ENCODE measurements at regions not wholly inside any gene's neighbourhood (a gene's known extent, or its start where the extent isn't known, plus 50 kb on each side); places are given as distances from the start of the nearest gene placed in this dataset.

DNA sequence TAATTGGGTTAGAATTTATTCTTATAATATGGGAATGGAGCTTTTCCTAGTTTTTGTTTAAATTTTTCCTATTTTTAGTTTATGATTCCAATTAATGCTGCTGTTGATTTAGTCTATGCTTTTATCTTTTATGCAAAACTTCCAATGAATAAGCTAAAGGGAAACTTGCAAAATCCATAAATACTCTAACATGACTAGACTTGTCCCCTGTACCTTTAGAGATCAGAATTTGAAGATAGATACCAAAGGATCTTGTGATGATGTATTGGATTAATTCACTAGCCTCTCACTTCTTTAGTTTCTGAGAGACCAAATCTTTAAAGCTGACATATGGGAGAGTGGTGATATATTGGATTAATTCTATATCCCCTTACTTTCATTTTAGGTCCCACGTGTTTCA is 306.6 kb upstream of the PRMT6 start:
- TF ChIP-seq POLR2AphosphoS5 (IDR thresholded peaks at IDR 0.05; ENCODE audit: low read depth, low read length) (no peak), FOXP2 (optimal IDR thresholded peaks at IDR 0.05; ENCODE audit: borderline replicate concordance, extremely low read depth, extremely low read length, insufficient read depth) (no peak), TAF1 (IDR thresholded peaks at IDR 0.05; ENCODE audit: borderline replicate concordance, insufficient read depth, low read length) (no peak), SIN3A (IDR thresholded peaks at IDR 0.05; ENCODE audit: borderline replicate concordance, insufficient read depth, low read length) (no peak)
- TF ChIP-seq, protein P1, sequence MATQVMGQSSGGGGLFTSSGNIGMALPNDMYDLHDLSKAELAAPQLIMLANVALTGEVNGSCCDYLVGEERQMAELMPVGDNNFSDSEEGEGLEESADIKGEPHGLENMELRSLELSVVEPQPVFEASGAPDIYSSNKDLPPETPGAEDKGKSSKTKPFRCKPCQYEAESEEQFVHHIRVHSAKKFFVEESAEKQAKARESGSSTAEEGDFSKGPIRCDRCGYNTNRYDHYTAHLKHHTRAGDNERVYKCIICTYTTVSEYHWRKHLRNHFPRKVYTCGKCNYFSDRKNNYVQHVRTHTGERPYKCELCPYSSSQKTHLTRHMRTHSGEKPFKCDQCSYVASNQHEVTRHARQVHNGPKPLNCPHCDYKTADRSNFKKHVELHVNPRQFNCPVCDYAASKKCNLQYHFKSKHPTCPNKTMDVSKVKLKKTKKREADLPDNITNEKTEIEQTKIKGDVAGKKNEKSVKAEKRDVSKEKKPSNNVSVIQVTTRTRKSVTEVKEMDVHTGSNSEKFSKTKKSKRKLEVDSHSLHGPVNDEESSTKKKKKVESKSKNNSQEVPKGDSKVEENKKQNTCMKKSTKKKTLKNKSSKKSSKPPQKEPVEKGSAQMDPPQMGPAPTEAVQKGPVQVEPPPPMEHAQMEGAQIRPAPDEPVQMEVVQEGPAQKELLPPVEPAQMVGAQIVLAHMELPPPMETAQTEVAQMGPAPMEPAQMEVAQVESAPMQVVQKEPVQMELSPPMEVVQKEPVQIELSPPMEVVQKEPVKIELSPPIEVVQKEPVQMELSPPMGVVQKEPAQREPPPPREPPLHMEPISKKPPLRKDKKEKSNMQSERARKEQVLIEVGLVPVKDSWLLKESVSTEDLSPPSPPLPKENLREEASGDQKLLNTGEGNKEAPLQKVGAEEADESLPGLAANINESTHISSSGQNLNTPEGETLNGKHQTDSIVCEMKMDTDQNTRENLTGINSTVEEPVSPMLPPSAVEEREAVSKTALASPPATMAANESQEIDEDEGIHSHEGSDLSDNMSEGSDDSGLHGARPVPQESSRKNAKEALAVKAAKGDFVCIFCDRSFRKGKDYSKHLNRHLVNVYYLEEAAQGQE (IDR thresholded peaks at IDR 0.05; ENCODE audit: insufficient read depth in 1 of 2, low read depth in 2 of 2, low read length in 2 of 2) = no peak

DNA sequence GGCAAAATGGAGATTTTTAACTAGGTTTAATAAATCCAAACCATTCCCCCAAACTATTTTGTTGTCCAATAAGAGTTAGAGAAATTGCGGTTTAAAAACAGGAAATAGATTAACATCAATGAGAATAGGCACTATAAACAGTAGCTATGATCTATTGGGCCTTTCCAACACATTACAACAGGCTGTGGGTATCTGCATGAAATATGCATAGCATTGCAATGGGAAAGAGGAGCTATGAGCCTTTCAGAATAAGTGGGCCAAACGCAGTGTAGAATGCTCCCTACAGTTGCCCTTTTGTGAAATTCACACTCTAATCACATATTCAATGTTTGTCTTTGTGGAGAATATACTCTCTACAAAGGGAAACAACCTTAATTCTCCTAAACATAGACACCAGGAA is 305.5 kb upstream of the PRMT6 start:
- TF ChIP-seq SIN3A (IDR thresholded peaks at IDR 0.05; ENCODE audit: borderline replicate concordance, insufficient read depth, low read length) = no peak
- no peak for TF ChIP-seq FOXP2 (optimal IDR thresholded peaks at IDR 0.05; ENCODE audit: borderline replicate concordance, extremely low read depth, extremely low read length, insufficient read depth)
- no peak for TF ChIP-seq TAF1 (IDR thresholded peaks at IDR 0.05; ENCODE audit: borderline replicate concordance, insufficient read depth, low read length)
- TF ChIP-seq, protein P1 (IDR thresholded peaks at IDR 0.05; ENCODE audit: insufficient read depth in 1 of 2, low read depth in 2 of 2, low read length in 2 of 2) = no peak
- no peak for TF ChIP-seq POLR2AphosphoS5 (IDR thresholded peaks at IDR 0.05; ENCODE audit: low read depth, low read length)

DNA sequence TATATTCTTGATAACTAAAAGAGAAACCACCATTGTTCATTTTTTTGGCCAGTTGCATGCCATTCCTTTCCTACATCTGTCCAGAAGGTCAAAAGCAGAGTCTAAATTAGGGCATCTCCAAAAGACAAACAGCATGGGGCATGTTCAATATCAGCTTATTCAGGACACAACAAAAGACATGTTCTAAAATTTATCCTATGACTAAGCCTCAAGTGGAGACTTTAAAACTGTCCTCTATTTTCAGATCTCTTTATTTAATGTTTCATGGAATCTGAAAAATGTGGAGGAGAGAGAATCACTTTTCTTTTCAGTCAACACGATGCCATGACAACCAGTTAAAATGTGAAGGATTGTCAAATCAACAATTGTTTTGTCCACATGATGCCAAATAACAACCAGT is 303.4 kb upstream of the PRMT6 start:
- TF ChIP-seq, protein P1 (IDR thresholded peaks at IDR 0.05; ENCODE audit: insufficient read depth in 1 of 2, low read depth in 2 of 2, low read length in 2 of 2) = no peak
- TF ChIP-seq SIN3A (IDR thresholded peaks at IDR 0.05; ENCODE audit: borderline replicate concordance, insufficient read depth, low read length) = no peak
- no peak for TF ChIP-seq TAF1 (IDR thresholded peaks at IDR 0.05; ENCODE audit: borderline replicate concordance, insufficient read depth, low read length)
- no peak for TF ChIP-seq FOXP2 (optimal IDR thresholded peaks at IDR 0.05; ENCODE audit: borderline replicate concordance, extremely low read depth, extremely low read length, insufficient read depth)
- TF ChIP-seq POLR2AphosphoS5 (IDR thresholded peaks at IDR 0.05; ENCODE audit: low read depth, low read length) = no peak

DNA sequence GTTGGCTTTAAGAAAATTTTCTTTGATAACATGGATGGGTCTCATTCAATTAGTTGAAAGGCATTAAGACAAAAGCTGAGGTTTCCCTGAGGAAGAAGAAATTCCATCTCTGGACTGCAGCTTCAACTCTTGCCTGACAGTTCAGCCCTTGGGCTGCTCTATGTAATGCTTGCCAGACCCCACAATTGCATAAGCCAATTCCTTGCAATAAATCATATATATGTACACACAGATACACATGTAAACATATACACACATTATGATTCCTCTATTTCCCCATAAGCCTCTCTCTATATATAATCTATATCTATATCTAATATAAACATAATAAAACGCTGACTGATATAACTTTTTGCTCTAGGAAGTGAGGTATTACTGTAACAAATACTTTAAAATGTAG is 301.5 kb upstream of the PRMT6 start:
- TF ChIP-seq POLR2AphosphoS5 (IDR thresholded peaks at IDR 0.05; ENCODE audit: low read depth, low read length) = no peak
- TF ChIP-seq SIN3A (IDR thresholded peaks at IDR 0.05; ENCODE audit: borderline replicate concordance, insufficient read depth, low read length) = no peak
- no peak for TF ChIP-seq TAF1 (IDR thresholded peaks at IDR 0.05; ENCODE audit: borderline replicate concordance, insufficient read depth, low read length)
- TF ChIP-seq FOXP2 (optimal IDR thresholded peaks at IDR 0.05; ENCODE audit: borderline replicate concordance, extremely low read depth, extremely low read length, insufficient read depth) = no peak
- TF ChIP-seq, protein P1 (IDR thresholded peaks at IDR 0.05; ENCODE audit: insufficient read depth in 1 of 2, low read depth in 2 of 2, low read length in 2 of 2) = no peak
